A172 (cell line): ENCODE measurements at regions not wholly inside any gene's neighbourhood (a gene's known extent, or its start where the extent isn't known, plus 50 kb on each side); places are given as distances from the start of the nearest gene placed in this dataset.

Source experiments
- DNase-seq: peaks from one replicate; pipeline ENCODE4 v3.0.0-alpha.2; 2015; ENCODE audit warnings: low spot score

GRCh38 chr6:145315982-145316600 lies 419.2 kb downstream of the EPM2A start:
- DNase-seq, result peak; percentile 19

GRCh38 chr6:145318952-145319351 lies 416.4 kb downstream of the EPM2A start:
- no peak for DNase-seq

GRCh38 chr6:145319605-145320004 lies 415.7 kb downstream of the EPM2A start:
- DNase-seq, result no peak

- DNase-seq, result no peak
Observed at GRCh38 chr6:145323646-145324045, 411.7 kb downstream of the EPM2A start.

- no peak for DNase-seq
Observed at GRCh38 chr6:145327586-145327985, 407.7 kb downstream of the EPM2A start.

DNA sequence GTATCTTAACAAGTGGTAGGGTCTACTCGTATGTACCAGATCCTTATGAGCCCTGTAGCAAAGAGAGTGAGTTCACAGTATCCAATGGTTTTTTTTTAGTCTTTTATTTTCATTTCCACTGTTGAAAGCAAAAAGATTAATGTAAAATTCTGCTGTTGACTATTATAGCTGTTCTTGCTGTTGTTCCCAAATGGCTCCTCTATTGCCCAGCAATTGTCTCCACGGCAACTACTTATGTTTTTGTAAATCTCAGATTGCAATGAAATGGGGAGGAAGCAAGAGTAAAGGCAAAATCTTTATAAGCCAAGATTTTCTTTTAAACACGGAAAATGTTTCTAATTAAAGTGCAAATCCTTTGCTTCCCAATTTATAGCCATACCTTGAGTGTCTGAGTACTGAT lies 406.1 kb downstream of the EPM2A start:
- DNase-seq, result no peak

GRCh38 chr6:145331066-145331465 lies 404.3 kb downstream of the EPM2A start:
- no peak for DNase-seq

DNA sequence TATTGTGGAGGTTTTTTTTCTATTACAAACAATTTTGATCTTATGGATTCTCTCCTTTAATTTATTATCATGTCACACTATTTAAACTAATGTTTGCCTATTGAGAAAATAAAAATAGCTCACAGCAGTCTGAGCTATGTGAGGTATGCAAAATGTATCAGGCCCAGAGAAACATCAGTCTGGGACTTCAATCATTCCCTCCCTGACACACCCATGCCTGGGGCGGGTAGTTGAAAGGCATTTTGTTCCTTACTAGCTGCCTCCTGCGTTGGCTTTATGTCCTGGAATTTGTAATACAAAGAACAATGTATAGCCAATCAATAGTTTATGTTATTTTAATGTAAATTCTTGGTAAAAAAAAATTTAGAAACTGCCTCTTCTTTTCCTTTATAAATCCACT lies 403.3 kb downstream of the EPM2A start:
- DNase-seq, result no peak

DNA sequence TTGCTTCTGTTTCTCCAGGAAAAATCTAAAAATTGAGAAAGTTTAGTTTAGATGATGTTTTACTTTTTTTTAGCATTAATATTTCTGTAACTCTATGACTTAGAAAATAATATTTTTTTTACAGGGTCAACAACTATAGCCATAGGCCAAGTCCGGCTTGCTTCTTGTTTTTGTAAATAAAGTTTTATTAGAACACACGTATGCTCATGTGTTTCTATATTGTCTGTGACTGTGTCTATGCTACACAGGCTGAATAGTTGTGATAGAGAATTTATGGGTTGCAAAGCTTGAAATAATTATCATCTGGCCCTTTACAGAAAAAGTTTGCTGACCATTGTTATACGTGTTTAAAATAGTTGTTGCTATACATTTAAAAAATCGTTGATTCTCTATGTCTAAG lies 399.2 kb downstream of the EPM2A start:
- no peak for DNase-seq

GRCh38 chr6:145339089-145339488 lies 396.2 kb downstream of the EPM2A start:
- DNase-seq, result no peak

GRCh38 chr6:145340256-145340655 lies 395.1 kb downstream of the EPM2A start:
- DNase-seq, result no peak

DNA sequence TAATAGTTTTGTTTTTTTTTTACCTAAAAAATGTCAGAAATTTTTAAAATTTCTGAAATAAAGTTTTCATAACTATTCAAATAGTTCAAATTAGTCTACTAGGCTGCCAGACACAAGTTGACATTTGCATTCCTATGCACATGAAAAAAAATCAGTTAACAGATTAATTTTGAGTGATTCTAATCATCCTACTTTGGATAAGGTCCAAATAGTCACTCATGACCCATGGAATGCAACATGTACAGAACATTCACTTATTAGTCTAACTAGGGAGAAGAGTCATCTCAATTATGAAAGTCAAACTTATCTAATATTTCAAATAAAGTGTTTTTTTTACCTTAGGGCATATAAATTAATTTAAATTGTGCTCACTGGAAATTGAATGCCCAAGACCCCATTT lies 390.2 kb downstream of the EPM2A start:
- DNase-seq, result no peak

GRCh38 chr6:145347216-145347615 lies 388.1 kb downstream of the EPM2A start:
- DNase-seq, result no peak

GRCh38 chr6:145349950-145350510 lies 385.3 kb downstream of the EPM2A start:
- DNase-seq, result no peak

DNA sequence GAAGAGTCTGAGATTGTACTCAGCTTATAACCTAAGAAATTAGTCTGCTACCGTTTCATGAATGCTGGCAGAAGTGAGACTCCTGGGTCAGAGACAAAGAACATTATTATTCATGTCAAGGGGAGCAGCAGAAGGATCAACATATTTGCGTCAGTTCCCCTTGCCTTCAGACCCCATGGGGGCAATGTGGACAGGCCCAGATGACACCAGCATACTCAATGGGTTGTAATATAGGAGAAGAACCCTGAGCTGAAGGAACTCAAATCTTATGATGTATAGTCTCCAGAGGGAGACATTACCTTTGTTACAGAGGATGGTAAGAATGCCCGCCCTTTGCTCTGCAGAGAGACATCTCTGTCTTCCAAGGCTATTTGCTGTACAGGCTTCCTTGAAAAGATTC lies 384.4 kb downstream of the EPM2A start:
- DNase-seq, result no peak

DNA sequence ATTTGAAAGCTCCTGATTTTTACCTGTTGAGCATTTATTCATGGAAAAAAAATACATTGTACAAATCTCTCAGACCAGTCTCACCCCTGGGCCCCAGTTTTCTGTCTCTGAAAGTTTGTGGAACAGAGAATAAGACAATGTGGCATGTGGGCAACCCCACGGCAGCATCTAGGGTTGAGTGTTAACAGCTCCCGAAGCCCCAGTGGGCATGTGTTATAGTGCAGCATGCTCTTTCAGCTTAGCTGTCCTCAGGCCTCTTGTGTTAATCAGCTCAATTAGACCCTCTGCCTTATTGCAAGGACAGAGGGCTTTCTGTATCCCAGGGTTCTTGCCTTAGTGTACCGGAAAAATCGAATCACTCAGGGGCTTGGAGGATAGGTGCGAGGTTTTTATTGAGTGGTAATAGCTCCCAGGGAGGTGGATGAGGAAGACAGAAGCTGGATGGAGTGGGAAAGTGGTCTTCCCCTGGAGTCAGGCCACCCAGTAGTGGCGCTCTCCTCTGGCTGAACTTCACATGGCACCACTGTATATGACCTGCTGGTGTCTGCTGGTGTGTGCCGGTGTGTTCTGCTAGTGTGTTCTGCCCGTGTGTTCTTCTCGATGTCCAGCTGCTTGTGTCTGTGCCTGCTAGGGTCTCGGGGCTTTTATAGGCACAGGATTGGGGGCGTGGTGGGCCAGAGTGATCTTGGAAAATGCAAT lies 382.8 kb downstream of the EPM2A start:
- no peak for DNase-seq

GRCh38 chr6:145360865-145361264 lies 374.5 kb downstream of the EPM2A start:
- DNase-seq, result no peak

- no peak for DNase-seq
Observed at GRCh38 chr6:145367149-145367548, 368.2 kb downstream of the EPM2A start.

- DNase-seq, result no peak
Observed at GRCh38 chr6:145368075-145368474, 367.2 kb downstream of the EPM2A start.

DNA sequence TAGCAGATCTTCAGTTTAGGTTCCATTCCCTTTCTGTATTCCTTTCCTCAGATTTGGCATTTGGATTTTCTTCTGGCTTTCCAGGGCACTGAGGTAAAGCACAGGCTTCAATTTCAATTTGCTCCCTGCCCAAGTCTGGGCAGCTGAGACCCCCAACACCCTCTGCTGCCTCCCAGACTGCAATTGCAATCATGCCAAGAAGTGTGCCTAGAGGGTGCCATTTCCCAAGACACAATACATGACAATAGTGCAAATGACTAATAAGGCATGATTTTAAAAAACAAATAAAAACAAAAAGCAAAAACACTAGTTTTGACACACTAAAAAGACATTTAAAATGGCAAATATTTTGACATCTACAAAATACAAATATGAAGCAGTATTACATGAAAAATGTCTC lies 364.8 kb downstream of the EPM2A start:
- no peak for DNase-seq

DNA sequence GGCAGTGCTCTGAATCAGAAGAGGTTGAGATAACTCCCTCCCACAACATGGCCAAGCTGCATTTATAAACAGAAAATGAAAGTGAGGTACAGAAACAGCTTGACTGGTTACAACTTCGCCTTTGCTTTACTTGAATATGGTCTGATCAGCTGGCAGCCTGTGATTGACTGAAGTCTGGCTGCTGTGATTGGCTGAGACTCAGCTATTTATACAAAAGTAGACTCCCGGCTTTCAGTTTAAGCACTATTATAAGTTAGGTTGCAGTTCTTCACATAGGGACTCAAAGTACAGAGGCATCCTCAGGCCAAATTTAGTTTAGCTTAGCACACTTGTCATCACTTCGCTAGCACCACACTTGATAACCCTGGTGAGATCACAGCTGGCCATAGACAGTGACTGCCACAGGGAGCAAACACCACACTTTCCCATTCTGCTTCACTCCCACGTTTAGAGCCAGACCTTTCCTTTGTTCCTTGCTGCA lies 362.6 kb downstream of the EPM2A start:
- DNase-seq, result peak; percentile 69

GRCh38 chr6:145373826-145374225 lies 361.5 kb downstream of the EPM2A start:
- DNase-seq, result no peak

- DNase-seq, result no peak
Observed at GRCh38 chr6:145374570-145374969, 360.8 kb downstream of the EPM2A start.
